Right cardiac atrium (tissue), 5 donors: ENCODE measurements at regions not wholly inside any gene's neighbourhood (a gene's known extent, or its start where the extent isn't known, plus 50 kb on each side); places are given as distances from the start of the nearest gene placed in this dataset.
"Not testable (repeated sequence)": the region's sequence is repeated elsewhere in the genome, so short reads cannot be mapped to it uniquely, and the experiment has no call there.

Experiments used
- ATAC-seq, 2 donors: fragments of 200-7000 bp; cut with Tn5 transposase; one replicate each; pipeline versions ENCODE4 v1.8.0 to v1.9.1; 2020; ENCODE audit warnings: moderate library complexity in 2 of 2, mild to moderate bottlenecking in 1 of 2
- DNase-seq, 3 donors: peaks; one replicate each; pipeline ENCODE4 v3.0.0-alpha.2; 2020
- H3K27ac ChIP-seq: one replicate; pipeline ENCODE4 v1.5.1; 2013; ENCODE audit warnings: mild to moderate bottlenecking, low read length, control low read depth, moderate library complexity
- H3K27me3 ChIP-seq: one replicate; pipeline ENCODE4 v1.6.1; 2013; ENCODE audit not compliant: control insufficient read depth, insufficient read depth
- H3K4me1 ChIP-seq: one replicate; pipeline ENCODE4 v1.6.1; 2013; ENCODE audit warnings: low read length; ENCODE audit not compliant: control insufficient read depth, insufficient read depth
- H3K4me3 ChIP-seq: one replicate; pipeline ENCODE4 v1.5.1; 2013; ENCODE audit warnings: low read length, control low read depth
- H3K9me3 ChIP-seq: one replicate; pipeline ENCODE4 v1.6.1; 2013; ENCODE audit warnings: low read length; ENCODE audit not compliant: control insufficient read depth
- WGBS: extraction: QIAGEN DNeasy Blood & Tissue Kit; methylation state at CpG from one replicate; pipeline ENCODE4 v1.1.7; 2013; 5-methylcytosine and 5-hydroxymethylcytosine counted together
- intact Hi-C, 4 donors: fragments of 100-400 bp; cut with DNase I; formaldehyde crosslinking; loops; one replicate each; pipeline versions ENCODE4 v1.11.0 to v1.14.0; 2022 to 2023
- donor health status: healthy with polysubstance abuse.
- donor health status: DM: no; HTN: yes; CAD: no.
- donor health status: DM: no; HTN: no; CAD: no.
- donor health status: DM: no; HTN: yes; CAD: no; lungs with severe emphysema.
- donor health status: DM: yes; HTN: yes; CAD: no.

DNA sequence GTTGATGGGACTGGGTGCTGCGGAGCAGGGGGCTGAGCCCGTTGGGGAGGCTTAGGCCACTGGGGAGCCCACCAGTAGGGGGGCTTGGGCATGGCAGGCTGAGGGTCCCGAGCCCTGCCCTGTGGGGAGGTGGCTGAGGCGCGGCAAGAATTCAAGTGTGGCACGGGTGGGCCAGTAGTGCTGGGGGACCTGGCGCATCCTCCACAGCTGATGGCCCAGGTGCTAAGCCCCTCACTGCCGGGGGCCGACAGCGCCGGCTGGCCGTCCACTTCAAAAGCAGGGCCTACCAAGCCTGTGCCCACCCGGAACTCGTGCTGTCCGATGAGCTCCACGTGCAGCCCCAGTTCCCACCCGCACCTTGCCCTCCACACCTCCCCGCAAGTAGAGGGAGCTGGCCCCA lies 917.5 kb downstream of the TAF11L14 start:
- Histone ChIP-seq H3K4me1 (no peaks in the 10 kb centered on the region), H3K27me3 (no peaks in the 10 kb centered on the region), H3K27ac (no peak overlapping the region), H3K9me3 (peaks cover 1% of the 10 kb centered on the region), H3K4me3 (no peak overlapping the region)
- WGBS: 93% methylated on average over 18 of the region's 18 CpGs
- ATAC-seq (peak in 1 of 2 donors; percentile 16), DNase-seq (peak in 2 of 3 donors; percentile 28 to 40)
- intact Hi-C loops: no loop called here

- WGBS: 46% methylated on average over 3 of the region's 3 CpGs
Observed at GRCh38 chr5:18553269-18553668, 919.0 kb downstream of the TAF11L14 start.

GRCh38 chr5:18560602-18561001 lies 926.3 kb downstream of the TAF11L14 start:
- no peaks in the 10 kb centered on the region for H3K27me3 ChIP-seq
- ATAC-seq (no peak), DNase-seq (no peak)
- intact Hi-C loops: no loop called here
- no peaks in the 10 kb centered on the region for H3K4me1 ChIP-seq
- H3K27ac ChIP-seq: no peak overlapping the region
- no peak overlapping the region for H3K4me3 ChIP-seq
- H3K9me3 ChIP-seq: no peaks in the 10 kb centered on the region
- 90% methylated on average over 1 of the region's 1 CpG for WGBS

More at GRCh38 chr5:18553269-18553668, 919.0 kb downstream of the TAF11L14 start:
- no peaks in the 10 kb centered on the region for H3K4me1 ChIP-seq
- ATAC-seq: no peak
- no peak for DNase-seq
- H3K27me3 ChIP-seq: no peaks in the 10 kb centered on the region
- H3K9me3 ChIP-seq: peaks cover 1% of the 10 kb centered on the region
- no peak overlapping the region for H3K4me3 ChIP-seq
- no peak overlapping the region for H3K27ac ChIP-seq
- intact Hi-C loops: no loop called here

GRCh38 chr5:18563853-18564252 lies 929.6 kb downstream of the TAF11L14 start:
- 75% methylated on average over 2 of the region's 2 CpGs for WGBS

DNA sequence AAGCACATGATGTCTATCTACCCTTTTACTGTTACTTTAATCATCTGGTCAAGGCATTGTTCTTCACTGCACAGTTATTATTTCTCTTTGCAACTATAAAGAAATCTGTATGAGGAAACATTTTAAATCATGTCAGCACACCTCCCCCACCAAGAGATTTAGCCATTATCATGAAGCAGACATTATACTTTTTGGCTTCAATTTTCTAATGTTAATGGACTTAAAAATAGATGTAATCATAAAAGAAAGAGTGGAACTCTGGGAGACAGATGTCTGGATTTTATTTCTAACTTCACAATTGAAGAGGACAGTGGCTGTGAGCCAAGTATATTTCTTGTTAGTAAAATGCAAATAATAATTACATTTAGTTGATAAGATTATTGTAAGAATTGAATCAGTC lies 932.4 kb downstream of the TAF11L14 start:
- no peaks in the 10 kb centered on the region for H3K9me3 ChIP-seq
- ATAC-seq (no peak), DNase-seq (no peak)
- no peaks in the 10 kb centered on the region for H3K27me3 ChIP-seq
- no peaks in the 10 kb centered on the region for H3K4me1 ChIP-seq
- no peak overlapping the region for H3K4me3 ChIP-seq
- no peak overlapping the region for H3K27ac ChIP-seq
- intact Hi-C loops: no loop called here

More at GRCh38 chr5:18563853-18564252, 929.6 kb downstream of the TAF11L14 start:
- no peaks in the 10 kb centered on the region for H3K27me3 ChIP-seq
- no peaks in the 10 kb centered on the region for H3K4me1 ChIP-seq
- intact Hi-C loops: no loop called here
- no peak overlapping the region for H3K27ac ChIP-seq
- ATAC-seq: no peak
- no peak overlapping the region for H3K4me3 ChIP-seq
- DNase-seq: no peak
- H3K9me3 ChIP-seq: no peaks in the 10 kb centered on the region

DNA sequence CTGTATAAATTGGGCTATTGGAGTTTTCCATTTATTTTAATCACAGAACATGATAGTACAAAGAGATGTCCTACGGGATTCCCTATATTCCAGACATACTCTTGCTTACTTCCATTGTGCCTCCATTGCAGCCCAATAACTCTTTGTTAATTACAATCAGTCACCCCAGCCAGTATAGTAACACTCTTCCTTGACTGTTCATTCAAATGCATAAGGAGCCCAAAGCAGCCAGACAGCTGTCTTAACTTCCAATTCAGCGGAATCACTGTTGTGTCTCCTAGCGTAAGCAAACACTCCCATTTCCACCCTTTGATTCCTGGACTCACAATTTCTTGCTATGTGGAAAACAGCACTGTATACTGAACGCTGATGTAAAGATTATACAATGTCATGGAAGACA lies 942.3 kb downstream of the TAF11L14 start:
- Histone ChIP-seq H3K27me3 (no peaks in the 10 kb centered on the region), H3K4me3 (no peak overlapping the region), H3K9me3 (no peaks in the 10 kb centered on the region), H3K4me1 (no peaks in the 10 kb centered on the region), H3K27ac (no peak overlapping the region)
- DNase-seq (no peak), ATAC-seq (no peak)
- intact Hi-C loops: no loop called here
- WGBS: 76% methylated on average over 4 of the region's 4 CpGs

DNA sequence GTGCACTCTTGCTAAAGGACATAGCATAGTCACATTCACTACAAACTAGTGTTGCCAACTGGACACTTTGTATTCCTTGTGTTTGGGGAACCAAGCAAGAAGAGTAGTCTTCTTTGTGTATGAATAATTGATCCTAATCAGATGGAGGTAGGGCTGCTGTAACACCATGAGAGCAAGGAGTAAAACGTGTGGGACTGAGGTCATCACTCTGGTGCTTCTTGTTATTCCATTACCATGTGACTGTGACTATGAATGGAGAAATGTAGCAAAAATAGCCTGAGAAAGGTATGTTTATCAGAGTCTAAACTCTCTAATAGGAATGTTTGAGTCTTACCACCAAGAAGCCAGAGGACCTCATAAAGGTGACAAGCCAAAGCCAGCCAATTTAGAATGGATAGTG lies 966.9 kb downstream of the TAF11L14 start:
- DNase-seq (no peak), ATAC-seq (no peak)
- H3K4me1 ChIP-seq: no peaks in the 10 kb centered on the region
- intact Hi-C loops: no loop called here
- H3K4me3 ChIP-seq: no peak overlapping the region
- no peaks in the 10 kb centered on the region for H3K9me3 ChIP-seq
- no peak overlapping the region for H3K27ac ChIP-seq
- no peaks in the 10 kb centered on the region for H3K27me3 ChIP-seq
- 47% methylated on average over 1 of the region's 1 CpG for WGBS

- H3K4me1 ChIP-seq: no peaks in the 10 kb centered on the region
- no peak overlapping the region for H3K27ac ChIP-seq
- H3K27me3 ChIP-seq: no peaks in the 10 kb centered on the region
- DNase-seq (no peak), ATAC-seq (no peak)
- H3K4me3 ChIP-seq: no peak overlapping the region
- 64% methylated on average over 1 of the region's 1 CpG for WGBS
- intact Hi-C loops: no loop called here
- H3K9me3 ChIP-seq: no peaks in the 10 kb centered on the region
Observed at GRCh38 chr5:18602402-18602801, 968.1 kb downstream of the TAF11L14 start.

- no peak overlapping the region for H3K27ac ChIP-seq
- H3K4me1 ChIP-seq: no peaks in the 10 kb centered on the region
- no peak overlapping the region for H3K4me3 ChIP-seq
- peaks cover 2% of the 10 kb centered on the region for H3K9me3 ChIP-seq
- ATAC-seq: no peak
- intact Hi-C loops: no loop called here
- no peak for DNase-seq
- H3K27me3 ChIP-seq: no peaks in the 10 kb centered on the region
Observed at GRCh38 chr5:18605186-18605585, 970.9 kb downstream of the TAF11L14 start.

GRCh38 chr5:18607570-18607969 lies 973.3 kb downstream of the TAF11L14 start:
- DNase-seq (no peak), ATAC-seq (no peak)
- H3K27ac ChIP-seq: no peak overlapping the region
- H3K4me1 ChIP-seq: no peaks in the 10 kb centered on the region
- WGBS: 72% methylated on average over 5 of the region's 5 CpGs
- intact Hi-C loops: no loop called here
- no peaks in the 10 kb centered on the region for H3K27me3 ChIP-seq
- peaks cover 2% of the 10 kb centered on the region for H3K9me3 ChIP-seq
- no peak overlapping the region for H3K4me3 ChIP-seq

- H3K4me3 ChIP-seq, DNase-seq, ATAC-seq, intact Hi-C loops, H3K4me1 ChIP-seq, H3K27ac ChIP-seq, H3K9me3 ChIP-seq, H3K27me3 ChIP-seq: not testable (repeated sequence)
- WGBS: 79% methylated on average over 2 of the region's 2 CpGs
Observed at GRCh38 chr5:18617191-18617590, 982.9 kb downstream of the TAF11L14 start.

DNA sequence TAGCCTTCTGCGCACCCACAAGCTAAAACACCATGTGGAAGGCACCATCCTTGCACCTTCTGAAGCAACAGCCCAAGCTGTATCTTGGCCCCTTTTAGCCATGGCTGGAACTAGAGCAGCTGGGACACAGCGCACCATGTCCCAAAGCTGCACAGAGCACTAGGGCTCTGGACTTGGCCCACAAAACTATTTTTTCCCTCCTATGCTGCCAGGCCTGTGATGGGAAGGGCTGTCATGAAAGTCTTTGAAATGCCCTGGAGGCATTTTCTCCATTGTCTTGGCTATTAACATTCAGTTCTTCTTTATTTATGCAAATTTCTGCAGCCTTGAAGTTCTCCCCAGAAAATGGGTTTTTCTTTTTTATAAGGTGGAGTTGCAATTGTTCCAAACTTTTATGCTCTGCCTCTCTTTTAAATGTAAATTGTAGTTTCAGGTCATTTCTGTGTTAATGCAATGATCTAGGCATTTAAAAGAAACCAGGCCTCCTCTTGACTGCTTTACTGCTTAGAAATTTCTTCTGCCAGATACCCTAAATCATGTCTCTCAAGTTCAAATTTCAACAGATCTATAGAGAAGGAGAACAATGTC lies 996.3 kb downstream of the TAF11L14 start:
- ATAC-seq (no peak), DNase-seq (no peak)
- WGBS: 96% methylated on average over 2 of the region's 2 CpGs
- Histone ChIP-seq H3K9me3 (peaks cover 1% of the 10 kb centered on the region), H3K4me1 (no peaks in the 10 kb centered on the region), H3K27me3 (no peaks in the 10 kb centered on the region), H3K4me3 (no peak overlapping the region), H3K27ac (no peak overlapping the region)
- intact Hi-C loops: no loop called here
